Pons (tissue), 1 donor: ENCODE measurements at regions not wholly inside any gene's neighbourhood (a gene's known extent, or its start where the extent isn't known, plus 50 kb on each side); places are given as distances from the start of the nearest gene placed in this dataset.
"Not testable (repeated sequence)": the region's sequence is repeated elsewhere in the genome, so short reads cannot be mapped to it uniquely, and the experiment has no call there.

Experiments used
- DNase-seq: peaks from one replicate; pipeline ENCODE4 v3.0.0-alpha.2; 2016; ENCODE audit warnings: low spot score

DNA sequence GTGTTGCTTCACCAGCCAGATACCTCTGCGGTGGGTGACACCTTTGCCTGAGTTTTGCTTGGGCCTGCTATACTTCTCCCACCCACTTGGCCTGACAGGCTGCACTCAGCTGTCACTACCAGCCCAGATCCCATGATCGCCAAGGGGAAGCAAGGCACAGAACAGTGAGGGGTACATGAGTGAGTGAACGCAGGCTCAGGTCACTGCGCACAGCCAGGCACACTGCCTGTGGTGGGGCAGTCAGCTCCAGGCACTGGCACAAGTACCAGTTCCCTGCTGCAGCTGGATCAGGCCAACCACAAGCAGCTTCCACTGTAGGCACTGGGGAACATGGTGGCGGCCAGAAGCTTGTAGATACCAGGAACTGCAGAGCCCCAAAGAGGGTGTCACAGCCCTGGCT, 441.9 kb upstream of the GRM3 start:
- no peak for DNase-seq

DNA sequence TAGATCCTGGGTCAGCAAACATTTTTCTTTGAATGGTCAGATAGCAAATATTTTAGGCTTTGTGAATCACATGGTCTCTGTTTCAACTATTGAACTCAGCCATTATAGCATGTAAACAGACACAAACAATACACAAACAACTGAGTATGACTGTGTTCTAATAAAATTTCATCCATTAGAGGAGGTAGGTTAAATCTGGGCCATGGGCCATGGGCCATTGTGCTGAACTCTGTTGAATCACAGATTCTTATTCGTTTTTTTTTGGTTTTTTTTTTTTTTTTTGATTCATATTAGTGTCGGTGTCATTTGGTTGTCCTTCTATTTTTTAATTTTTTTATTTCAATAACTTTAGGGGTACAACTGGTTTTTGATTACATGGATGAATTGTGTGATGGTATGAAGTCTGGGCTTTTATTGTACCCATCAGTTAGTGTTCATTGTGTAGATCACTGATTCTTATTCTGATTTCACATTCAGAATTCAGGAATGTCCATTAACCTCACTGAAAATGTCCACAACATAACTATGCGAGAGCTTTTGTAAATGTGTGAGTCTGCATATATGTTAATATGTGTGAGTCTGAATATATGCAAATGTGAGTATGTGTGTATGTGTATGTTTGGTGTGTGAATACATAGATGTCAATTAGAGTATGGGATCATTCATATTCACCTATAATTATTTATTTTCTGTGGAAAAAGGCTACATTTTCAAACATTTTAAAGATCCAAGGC, 443.7 kb upstream of the GRM3 start:
- DNase-seq, result no peak

DNA sequence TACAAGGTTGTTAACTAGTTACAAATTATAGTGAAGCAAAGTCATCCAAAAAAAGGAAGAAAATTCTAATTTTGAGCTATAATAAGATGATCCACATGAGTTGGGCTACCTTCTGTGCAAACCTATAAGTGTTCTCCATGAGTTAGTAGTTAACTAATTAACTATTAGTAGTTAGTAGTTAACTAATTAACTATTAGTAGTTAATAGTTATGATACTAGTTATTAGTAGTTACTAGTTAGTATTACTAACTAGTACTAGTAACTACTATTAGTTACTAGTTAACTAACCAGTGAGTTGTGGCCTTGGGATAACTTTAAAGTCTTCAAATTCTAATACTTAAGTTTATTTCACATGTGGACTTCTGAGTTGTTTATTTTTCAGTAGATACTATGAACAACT, 453.4 kb upstream of the GRM3 start:
- DNase-seq, result no peak

GRCh38 chr7:86181474-86181873, 462.2 kb upstream of the GRM3 start:
- DNase-seq, result no peak

- no peak for DNase-seq
These were observed 478.9 kb upstream of the GRM3 start for GRCh38 chr7:86164827-86165226.

DNA sequence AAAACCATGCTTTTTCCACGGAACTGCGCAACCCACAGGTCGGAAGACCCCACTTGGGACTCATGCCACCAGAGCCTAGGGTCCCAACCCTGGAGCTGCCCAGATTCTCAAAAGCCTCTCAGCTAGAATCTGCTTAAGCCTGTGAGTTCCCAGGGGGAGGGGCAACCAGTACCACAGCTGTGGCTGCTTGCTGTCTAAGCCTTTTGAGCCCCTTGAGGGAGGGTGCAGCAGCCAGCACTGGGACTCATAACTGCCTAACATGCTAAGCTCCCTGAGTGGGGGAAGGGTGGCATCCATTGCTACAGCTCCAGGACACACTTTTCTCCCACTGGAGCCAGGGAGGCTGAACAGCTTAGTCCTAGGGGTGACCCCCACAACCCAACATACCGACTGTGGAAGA, 485.6 kb upstream of the GRM3 start:
- no peak for DNase-seq

GRCh38 chr7:86155623-86156022, 488.1 kb upstream of the GRM3 start:
- DNase-seq, result no peak

GRCh38 chr7:86152926-86153325, 490.8 kb upstream of the GRM3 start:
- DNase-seq, result no peak

GRCh38 chr7:86149024-86149665, 494.6 kb upstream of the GRM3 start:
- no peak for DNase-seq

- no peak for DNase-seq
These were observed 495.2 kb upstream of the GRM3 start for GRCh38 chr7:86148501-86148900.

GRCh38 chr7:86137343-86137742, 506.4 kb upstream of the GRM3 start:
- DNase-seq, result no peak

- no peak for DNase-seq
These were observed 513.4 kb upstream of the GRM3 start for GRCh38 chr7:86130268-86130667.

GRCh38 chr7:86123476-86123875, 520.2 kb upstream of the GRM3 start:
- no peak for DNase-seq

DNA sequence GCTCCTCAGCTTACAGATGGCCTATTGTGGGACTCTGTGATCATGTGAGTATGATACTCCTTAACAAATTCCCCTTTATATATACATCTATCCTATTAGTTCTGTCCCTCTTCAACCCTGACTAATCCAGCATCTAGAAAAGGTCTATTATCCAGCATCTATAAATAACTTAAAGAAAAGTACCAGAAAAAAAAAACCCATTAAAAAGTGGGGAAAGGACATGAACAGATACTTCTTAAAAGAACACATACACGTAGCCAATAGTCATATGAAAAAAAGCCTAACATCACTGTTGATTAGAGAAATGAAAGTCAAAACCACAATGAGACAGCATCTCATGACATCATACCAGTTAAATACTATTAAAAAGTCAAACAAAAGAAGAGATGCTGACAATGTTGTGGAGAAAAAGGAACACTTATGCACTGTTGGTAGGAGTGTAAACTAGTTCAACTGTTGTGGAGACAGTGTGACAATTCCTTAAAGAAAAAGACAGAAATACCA, 549.5 kb upstream of the GRM3 start:
- DNase-seq, result no peak

GRCh38 chr7:86091369-86091768, 552.3 kb upstream of the GRM3 start:
- DNase-seq, result no peak

GRCh38 chr7:86089455-86089854, 554.3 kb upstream of the GRM3 start:
- DNase-seq, result no peak

DNA sequence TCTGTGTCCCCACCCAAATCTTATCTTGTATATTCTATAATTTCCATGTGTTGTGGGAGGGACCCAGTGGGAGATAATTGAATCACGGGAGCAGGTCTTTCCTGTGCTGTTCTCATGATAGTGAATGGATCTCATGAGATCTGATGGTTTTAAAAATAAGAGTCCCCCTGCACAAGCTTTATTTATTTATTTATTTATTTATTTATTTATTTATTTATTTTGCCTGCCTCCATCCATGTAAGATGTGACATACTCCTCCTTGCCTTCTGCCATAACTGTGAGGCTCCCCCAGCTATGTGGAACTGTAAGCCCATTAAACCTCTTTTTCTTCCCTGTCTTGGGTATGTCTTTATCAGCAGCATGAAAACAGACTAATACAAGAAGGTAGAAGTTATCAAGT, 579.1 kb upstream of the GRM3 start:
- DNase-seq, result not testable (repeated sequence)

- no peak for DNase-seq
These were observed 585.1 kb upstream of the GRM3 start for GRCh38 chr7:86058649-86059048.

- DNase-seq, result no peak
These were observed 592.8 kb upstream of the GRM3 start for GRCh38 chr7:86050918-86051317.

DNA sequence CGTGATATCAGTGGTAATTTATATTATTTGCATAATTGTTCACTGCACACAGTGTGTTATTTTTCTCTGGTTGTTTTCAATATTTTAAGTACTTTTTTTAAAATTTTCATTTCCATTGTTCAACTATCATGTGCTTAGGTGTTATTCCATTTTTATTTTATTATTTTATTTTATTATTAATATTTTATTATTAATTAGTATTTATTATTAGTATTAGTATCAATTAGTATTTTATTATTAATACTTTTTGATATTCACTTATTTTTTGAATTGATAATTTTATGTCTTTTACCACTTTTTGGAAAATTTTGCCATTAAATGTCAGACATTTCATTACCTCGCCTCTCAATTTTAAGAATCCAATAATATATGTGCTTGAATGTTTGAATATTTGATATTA, 593.8 kb upstream of the GRM3 start:
- DNase-seq, result no peak

DNA sequence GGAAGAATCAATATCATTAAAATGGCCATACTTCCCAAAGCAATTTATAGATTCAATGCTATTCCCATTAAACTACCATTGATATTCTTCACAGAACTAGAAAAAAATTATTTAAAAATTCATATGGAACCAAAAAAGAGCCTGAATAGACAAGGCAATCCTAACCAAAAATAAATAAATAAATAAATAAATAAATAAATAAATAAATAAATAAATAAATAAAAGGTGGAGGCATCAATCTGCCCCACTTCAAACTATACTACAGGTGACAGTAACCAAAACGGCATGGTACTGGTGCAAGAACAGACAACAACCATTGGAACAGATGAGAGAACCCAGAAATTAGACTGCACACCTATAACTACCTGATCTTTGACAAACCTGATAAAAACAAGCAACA, 598.5 kb upstream of the GRM3 start:
- DNase-seq, result not testable (repeated sequence)

- no peak for DNase-seq
These were observed 617.9 kb upstream of the GRM3 start for GRCh38 chr7:86025807-86026206.

DNA sequence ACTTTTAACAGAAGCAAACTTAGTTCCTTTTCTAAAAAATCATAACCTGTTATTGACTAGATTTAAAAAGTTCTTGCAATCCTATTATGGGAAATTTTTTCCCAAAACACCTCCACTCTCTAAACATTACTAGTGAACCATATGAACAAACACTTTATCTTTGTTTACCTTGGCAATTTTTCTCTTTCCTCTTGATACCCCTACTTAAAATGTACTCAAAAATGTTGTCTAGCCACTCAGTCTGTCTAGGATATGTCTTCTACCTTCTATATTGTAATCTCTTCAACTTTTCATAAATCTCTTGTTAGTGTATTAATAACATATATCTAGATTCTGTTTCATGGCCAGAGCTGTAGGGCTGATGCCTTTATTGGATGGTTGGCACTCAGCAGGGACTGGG, 630.0 kb upstream of the GRM3 start:
- no peak for DNase-seq

GRCh38 chr7:86012971-86013370, 630.7 kb upstream of the GRM3 start:
- DNase-seq, result no peak
